SK-N-SH (cell line): ENCODE measurements at regions not wholly inside any gene's neighbourhood (a gene's known extent, or its start where the extent isn't known, plus 50 kb on each side); places are given as distances from the start of the nearest gene placed in this dataset.

ENCODE experiments used
- CTCF ChIA-PET: fragments of 300-600, 350-600 bp; formaldehyde crosslinking; extraction: SDS; loops from one replicate; lab custom pipeline; 2021; lab: Yijun Ruan, JAX
- POLR2A ChIA-PET: fragments of 350-600 bp; sonication (Branson Sonifier 250); formaldehyde crosslinking; extraction: SDS; loops from one replicate; lab custom pipeline; 2020; ENCODE audit warnings: antibody characterized with exemption, inconsistent platforms; lab: Yijun Ruan, JAX
- DNase-seq: peaks from one replicate; pipeline ENCODE4 v3.0.0; 2012
- H2AFZ ChIP-seq: fragments of 200-600 bp; sonication (generic); 2 replicates; pipeline ENCODE4 v1.8.1; 2016; ENCODE audit warnings: antibody characterized with exemption, mild to moderate bottlenecking, low read depth
- H3F3A ChIP-seq: fragments of 200-600 bp; sonication (generic); replicated peaks from 2 replicates; pipeline ENCODE3; 2016; ENCODE audit warnings: antibody characterized with exemption, mild to moderate bottlenecking; ENCODE audit not compliant: insufficient read depth
- H3K27ac ChIP-seq, 2 experiments: fragments of 200-500 bp in 1 of 2; fragments of 200-600 bp in 1 of 2; sonication (Bioruptor generic) in 1 of 2; sonication (generic), shearing (Covaris generic) in 1 of 2; 2 replicates each; pipeline versions ENCODE4 v1.5.1 to v1.6.1; 2014 to 2016; ENCODE audit warnings: low read depth in 2 of 2, inconsistent platforms in 1 of 2, low read length in 1 of 2, mild to moderate bottlenecking in 1 of 2, mixed read lengths in 1 of 2
- H3K27me3 ChIP-seq: fragments of 200-600 bp; sonication (generic), shearing (Covaris generic); 2 replicates; pipeline ENCODE4 v1.6.1; 2016; ENCODE audit warnings: mixed run types; ENCODE audit not compliant: insufficient read depth
- H3K36me3 ChIP-seq, 2 experiments: fragments of 200-500 bp in 1 of 2; fragments of 200-600 bp in 1 of 2; sonication (Bioruptor generic) in 1 of 2; sonication (generic) in 1 of 2; replicated peaks in 1 of 2; 2 replicates each; pipeline versions ENCODE3 to v1.5.1; 2014 to 2016; ENCODE audit warnings: low read length in 1 of 2, mild to moderate bottlenecking in 1 of 2; ENCODE audit not compliant: insufficient read depth in 2 of 2, control insufficient read depth in 1 of 2
- H3K4me1 ChIP-seq, 2 experiments: fragments of 200-500 bp in 1 of 2; fragments of 200-600 bp in 1 of 2; sonication (Bioruptor generic) in 1 of 2; sonication (generic), shearing (Covaris generic) in 1 of 2; 2 replicates each; pipeline versions ENCODE4 v1.5.1 to v1.6.1; 2014 to 2016; ENCODE audit warnings: low read depth in 1 of 2, low read length in 1 of 2, mixed run types in 1 of 2; ENCODE audit not compliant: insufficient read depth in 2 of 2, control insufficient read depth in 1 of 2
- H3K4me2 ChIP-seq: fragments of 200-600 bp; sonication (generic), shearing (Covaris generic); 2 replicates; pipeline ENCODE4 v1.6.1; 2017; ENCODE audit warnings: mixed run types
- H3K4me3 ChIP-seq, 2 experiments: fragments of 200-500 bp in 1 of 2; fragments of 200-600 bp in 1 of 2; sonication (Bioruptor generic) in 1 of 2; sonication (generic), shearing (Covaris generic) in 1 of 2; 2 replicates each; pipeline versions ENCODE4 v1.5.1 to v1.8.1; 2014 to 2016; ENCODE audit warnings: low read depth in 2 of 2, inconsistent platforms in 1 of 2, low read length in 1 of 2, mild to moderate bottlenecking in 1 of 2, mixed read lengths in 1 of 2, moderate library complexity in 1 of 2
- H3K79me2 ChIP-seq: fragments of 200-600 bp; sonication (generic); 2 replicates; pipeline ENCODE4 v1.8.1; 2017; ENCODE audit warnings: mild to moderate bottlenecking; ENCODE audit not compliant: insufficient read depth
- H3K9ac ChIP-seq: fragments of 200-600 bp; sonication (generic); 2 replicates; pipeline ENCODE4 v1.6.1; 2017; ENCODE audit warnings: mixed run types
- H3K9me2 ChIP-seq: fragments of 200-600 bp; sonication (generic); 2 replicates; pipeline ENCODE4 v1.6.1; 2017; ENCODE audit warnings: mixed run types
- H3K9me3 ChIP-seq: fragments of 200-600 bp; sonication (generic); 2 replicates; pipeline ENCODE4 v1.6.1; 2017; ENCODE audit warnings: mixed run types, mild to moderate bottlenecking, moderate library complexity
- H4K20me1 ChIP-seq: fragments of 200-600 bp; sonication (generic); 2 replicates; pipeline ENCODE4 v1.6.1; 2017; ENCODE audit warnings: mild to moderate bottlenecking, mixed run types; ENCODE audit not compliant: insufficient read depth
- ELF1 ChIP-seq: IDR thresholded peaks from 2 replicates; pipeline ENCODE4 v1.4.0; 2012
- EP300 ChIP-seq, 2 experiments: IDR thresholded peaks; 2 replicates each; pipeline versions ENCODE4 v1.4.0 to v1.6.1; 2012; ENCODE audit warnings: borderline replicate concordance in 1 of 2, low read depth in 1 of 2, low read length in 1 of 2
- FOXJ3 ChIP-seq: sonication (generic); formaldehyde crosslinking; IDR thresholded peaks from 2 replicates; pipeline ENCODE4 v1.5.1; 2020; ENCODE audit warnings: mild to moderate bottlenecking, missing genetic modification reagents
- GABPA ChIP-seq: IDR thresholded peaks from 2 replicates; pipeline ENCODE4 v1.4.0; 2012; ENCODE audit warnings: low read depth, mild to moderate bottlenecking
- IRF3 ChIP-seq: fragments of 150-350 bp; IDR thresholded peaks from 2 replicates; pipeline ENCODE4 v1.6.1; 2016; ENCODE audit warnings: mild to moderate bottlenecking, low read depth, low read length
- JUND ChIP-seq: IDR thresholded peaks from 2 replicates; pipeline ENCODE4 v1.4.0; 2012
- MEF2A ChIP-seq: IDR thresholded peaks from 2 replicates; pipeline ENCODE4 v1.4.0; 2012; ENCODE audit warnings: low read depth, borderline replicate concordance
- MXI1 ChIP-seq: IDR thresholded peaks from 2 replicates; pipeline ENCODE4 v1.6.1; 2012; ENCODE audit warnings: mild to moderate bottlenecking, low read depth, low read length, improper control_type of control experiment
- NFIC ChIP-seq: IDR thresholded peaks from 2 replicates; pipeline ENCODE4 v1.4.0; 2012; ENCODE audit warnings: borderline replicate concordance
- NRF1 ChIP-seq: IDR thresholded peaks from 2 replicates; pipeline ENCODE4 v1.6.1; 2012; ENCODE audit warnings: low read depth, mild to moderate bottlenecking, low read length
- PBX3 ChIP-seq: IDR thresholded peaks from 2 replicates; pipeline ENCODE4; 2012
- POLR2AphosphoS5 ChIP-seq: IDR thresholded peaks from 2 replicates; pipeline ENCODE4 v1.6.1; 2012; ENCODE audit warnings: low read depth, low read length
- RCOR1 ChIP-seq: fragments of 150-350 bp; IDR thresholded peaks from 2 replicates; pipeline ENCODE4 v1.6.1; 2017; ENCODE audit warnings: antibody characterized with exemption, low read length
- RFX5 ChIP-seq: IDR thresholded peaks from 2 replicates; pipeline ENCODE4 v1.6.1; 2012; ENCODE audit warnings: mild to moderate bottlenecking, improper control_type of control experiment, low read length
- RXRA ChIP-seq: IDR thresholded peaks from 2 replicates; pipeline ENCODE4 v1.4.0; 2012; ENCODE audit warnings: low read depth, mild to moderate bottlenecking, borderline replicate concordance
- SIN3A ChIP-seq: IDR thresholded peaks from 2 replicates; pipeline ENCODE4 v1.6.1; 2012; ENCODE audit warnings: low read depth, mild to moderate bottlenecking, low read length, moderate library complexity, borderline replicate concordance
- SMC3 ChIP-seq: IDR thresholded peaks from 2 replicates; pipeline ENCODE4 v1.6.1; 2012; ENCODE audit warnings: low read depth, low read length, improper control_type of control experiment
- TAF1 ChIP-seq: IDR thresholded peaks from 2 replicates; pipeline ENCODE4 v1.6.1; 2012; ENCODE audit warnings: low read depth, mild to moderate bottlenecking, low read length, moderate library complexity, borderline replicate concordance
- TCF12 ChIP-seq: IDR thresholded peaks from 2 replicates; pipeline ENCODE4 v1.4.0; 2012
- USF1 ChIP-seq: IDR thresholded peaks from 2 replicates; pipeline ENCODE4 v1.4.0; 2012; ENCODE audit warnings: low read depth, borderline replicate concordance
- ZBTB33 ChIP-seq: IDR thresholded peaks from 2 replicates; pipeline ENCODE4 v1.4.0; 2012; ENCODE audit warnings: low read depth, borderline replicate concordance
- WGBS: methylation state at CpG from one replicate; pipeline ENCODE4 v1.1.6; 2017; ENCODE audit warnings: low lambda C conversion rate; 5-methylcytosine and 5-hydroxymethylcytosine counted together

GRCh38 chr9:13845460-13845859, 468.5 kb downstream of the NFIB start (continued):
- TF ChIP-seq ZBTB33 (no peak), RFX5 (no peak), RXRA (0 out of 2 replicates have a peak, but pooled peaks have one; percentile 25), NFIC (peak; percentile 74), NRF1 (no peak), MXI1 (no peak), GABPA (no peak), SMC3 (no peak), FOXJ3 (no peak), JUND (peak; percentile 77), ELF1 (no peak), TAF1 (no peak), PBX3 (peak; percentile 91), SIN3A (no peak), RCOR1 (no peak), POLR2AphosphoS5 (no peak; the same call in 1 of the 2 replicates)

- H3K4me1 ChIP-seq: peaks cover 0 to 5% of the 10 kb centered on the region in 2 experiments; a peak in 1 of 4 replicates
- TF ChIP-seq GABPA (no peak), IRF3 (no peak), PBX3 (peak; percentile 48), USF1 (no peak), MEF2A (peak; percentile 50; the same call in 1 of the 2 replicates), EP300 (IDR thresholded peaks at IDR 0.05; ENCODE audit: borderline replicate concordance in 1 of 2, low read depth in 1 of 2, low read length in 1 of 2) (peak in 1 of 2 experiments; percentile 54; a peak in 1 of 4 replicates), TCF12 (peak; percentile 76), NFIC (peak; percentile 7)
- peaks cover 10% of the 10 kb centered on the region for H3F3A ChIP-seq
- no peaks in the 10 kb centered on the region for H3K36me3 ChIP-seq
- H3K27me3 ChIP-seq: no peaks in the 10 kb centered on the region
- no peaks in the 10 kb centered on the region for H4K20me1 ChIP-seq
- POLR2A ChIA-PET: no interaction called here
- H3K9me2 ChIP-seq: no peaks in the 10 kb centered on the region
- H3K27ac ChIP-seq: peak overlapping the region in 1 of 2 experiments; percentile 24; a peak in 1 of 4 replicates
- CTCF ChIA-PET: interaction anchor here (1.5 kb wide), 1 partner anchor 28 kb away, joined by 3 read pairs; no protein-coding TSS in a partner anchor
- H3K79me2 ChIP-seq: no peaks in the 10 kb centered on the region
- H2AFZ ChIP-seq: no peak overlapping the region
- H3K9me3 ChIP-seq: peaks cover 6% of the 10 kb centered on the region; the same call in 1 of the 2 replicates
- DNase-seq: no peak
- H3K4me3 ChIP-seq: no peak overlapping the region
- 39% methylated on average over 6 of the region's 7 CpGs for WGBS
- no peak overlapping the region for H3K9ac ChIP-seq
- no peak overlapping the region for H3K4me2 ChIP-seq
Observed at GRCh38 chr9:13841746-13842462, 472.0 kb downstream of the NFIB start.
